ENCODE measurements at regions not wholly inside any gene's neighbourhood (a gene's known extent, or its start where the extent isn't known, plus 50 kb on each side); places are given as distances from the start of the nearest gene placed in this dataset.

- H3K27me3 ChIP-seq: no peaks in the 10 kb centered on the region
- H3K4me3 ChIP-seq: no peak overlapping the region
- ATAC-seq (no peak), DNase-seq (no peak), FAIRE-seq (no peak)
- 83 to 93% methylated on average over 9 of the region's 9 CpGs for WGBS, 2 donors
- no peak overlapping the region for H3K27ac ChIP-seq
- intact Hi-C loops (cut with DNase I): no loop called here
- H3K36me3 ChIP-seq: no peaks in the 10 kb centered on the region
- no peaks in the 10 kb centered on the region for H3K9me3 ChIP-seq
- no peaks in the 10 kb centered on the region for H3K4me1 ChIP-seq
- no peak for TF ChIP-seq CTCF (IDR thresholded peaks at IDR 0.05)
These were observed 213.2 kb downstream of the LY86 start for GRCh38 chr6:6801635-6802218.

GRCh38 chr6:6803180-6803977 lies 214.9 kb downstream of the LY86 start:
- Histone ChIP-seq H3K27ac (no peak overlapping the region), H3K27me3 (no peaks in the 10 kb centered on the region), H3K36me3 (no peaks in the 10 kb centered on the region), H3K9me3 (no peaks in the 10 kb centered on the region), H3K4me3 (no peak overlapping the region), H3K4me1 (no peaks in the 10 kb centered on the region)
- WGBS, 2 donors: 80 to 84% methylated on average over 18 of the region's 18 CpGs
- FAIRE-seq: no peak
- no peak for DNase-seq
- intact Hi-C loops (cut with DNase I): no loop called here
- peak in 2 of 4 donors; percentile 32 to 67 for ATAC-seq
- TF ChIP-seq CTCF (IDR thresholded peaks at IDR 0.05): no peak

GRCh38 chr6:6804843-6805615 lies 216.5 kb downstream of the LY86 start:
- ATAC-seq: no peak

GRCh38 chr6:6806844-6807518 lies 218.5 kb downstream of the LY86 start:
- intact Hi-C loops (cut with DNase I): no loop called here
- H3K4me3 ChIP-seq: no peak overlapping the region
- ATAC-seq (peak in 2 of 4 donors; percentile 13 to 45), FAIRE-seq (no peak), DNase-seq (peak in 1 of 6 donors; percentile 47)
- no peak for TF ChIP-seq CTCF (IDR thresholded peaks at IDR 0.05)
- no peaks in the 10 kb centered on the region for H3K36me3 ChIP-seq
- 86 to 90% methylated on average over 12 of the region's 12 CpGs for WGBS, 2 donors
- H3K4me1 ChIP-seq: peaks cover 0 to 3% (median 0%) of the 10 kb centered on the region in 3 donors
- H3K9me3 ChIP-seq: no peaks in the 10 kb centered on the region
- no peaks in the 10 kb centered on the region for H3K27me3 ChIP-seq
- H3K27ac ChIP-seq: no peak overlapping the region

More at GRCh38 chr6:6804843-6805615, 216.5 kb downstream of the LY86 start:
- Histone ChIP-seq H3K27me3 (no peaks in the 10 kb centered on the region), H3K9me3 (no peaks in the 10 kb centered on the region), H3K36me3 (no peaks in the 10 kb centered on the region), H3K4me1 (no peaks in the 10 kb centered on the region), H3K4me3 (no peak overlapping the region), H3K27ac (no peak overlapping the region)
- intact Hi-C loops (cut with DNase I): no loop called here
- FAIRE-seq: no peak
- no peak for TF ChIP-seq CTCF (IDR thresholded peaks at IDR 0.05)
- 94 to 97% methylated on average over 8 of the region's 8 CpGs for WGBS, 2 donors
- DNase-seq: no peak

Measured in pancreas (tissue), 10 donors.